ENCODE measurements at regions not wholly inside any gene's neighbourhood (a gene's known extent, or its start where the extent isn't known, plus 50 kb on each side); places are given as distances from the start of the nearest gene placed in this dataset.

- no peak for DNase-seq (ENCODE audit: low read depth)
Measured at GRCh38 chr12:60251091-60251490, 655.3 kb downstream of the SLC16A7 start.

GRCh38 chr12:60252359-60253096 is 656.7 kb downstream of the SLC16A7 start:
- no peak for DNase-seq (ENCODE audit: low read depth)

- no peak for DNase-seq (ENCODE audit: low read depth)
Measured at GRCh38 chr12:60255044-60255443, 659.2 kb downstream of the SLC16A7 start.

GRCh38 chr12:60257063-60257462 is 661.2 kb downstream of the SLC16A7 start:
- DNase-seq (ENCODE audit: low read depth) = peak; percentile 76

- no peak for DNase-seq (ENCODE audit: low read depth)
Measured at GRCh38 chr12:60259225-60259624, 663.4 kb downstream of the SLC16A7 start.

GRCh38 chr12:60262378-60262777 is 666.5 kb downstream of the SLC16A7 start:
- no peak for DNase-seq (ENCODE audit: low read depth)

GRCh38 chr12:60263161-60263560 is 667.3 kb downstream of the SLC16A7 start:
- DNase-seq (ENCODE audit: low read depth) = no peak

GRCh38 chr12:60263836-60264493 is 668.1 kb downstream of the SLC16A7 start:
- no peak for DNase-seq (ENCODE audit: low read depth)

GRCh38 chr12:60265741-60266140 is 669.9 kb downstream of the SLC16A7 start:
- DNase-seq (ENCODE audit: low read depth) = no peak

GRCh38 chr12:60266381-60266852 is 670.6 kb downstream of the SLC16A7 start:
- peak; percentile 82 for DNase-seq (ENCODE audit: low read depth)

- DNase-seq (ENCODE audit: low read depth) = no peak
Measured at GRCh38 chr12:60269611-60270269, 673.9 kb downstream of the SLC16A7 start.

GRCh38 chr12:60271816-60272215 is 676.0 kb downstream of the SLC16A7 start:
- no peak for DNase-seq (ENCODE audit: low read depth)

GRCh38 chr12:60278209-60278608 is 682.4 kb downstream of the SLC16A7 start:
- DNase-seq (ENCODE audit: low read depth) = no peak

- peak; percentile 68 for DNase-seq (ENCODE audit: low read depth)
Measured at GRCh38 chr12:60279221-60279620, 683.4 kb downstream of the SLC16A7 start.

GRCh38 chr12:60281522-60281921 is 685.7 kb downstream of the SLC16A7 start:
- no peak for DNase-seq (ENCODE audit: low read depth)

- no peak for DNase-seq (ENCODE audit: low read depth)
Measured at GRCh38 chr12:60290532-60290931, 694.7 kb downstream of the SLC16A7 start.

- peak; percentile 76 for DNase-seq (ENCODE audit: low read depth)
Measured at GRCh38 chr12:60308366-60308991, 712.6 kb downstream of the SLC16A7 start.

GRCh38 chr12:60311940-60312339 is 716.1 kb downstream of the SLC16A7 start:
- DNase-seq (ENCODE audit: low read depth) = no peak

- DNase-seq (ENCODE audit: low read depth) = no peak
Measured at GRCh38 chr12:60317361-60317760, 721.5 kb downstream of the SLC16A7 start.

- DNase-seq (ENCODE audit: low read depth) = no peak
Measured at GRCh38 chr12:60324746-60325145, 728.9 kb downstream of the SLC16A7 start.

- peak; percentile 34 for DNase-seq (ENCODE audit: low read depth)
Measured at GRCh38 chr12:60333461-60333860, 737.6 kb downstream of the SLC16A7 start.

GRCh38 chr12:60335745-60336144 is 739.9 kb downstream of the SLC16A7 start:
- peak; percentile 54 for DNase-seq (ENCODE audit: low read depth)

Data from amniotic epithelial cell (primary cell).